RWPE2 (cell line): ENCODE measurements at regions not wholly inside any gene's neighbourhood (a gene's known extent, or its start where the extent isn't known, plus 50 kb on each side); places are given as distances from the start of the nearest gene placed in this dataset.
"Not testable (repeated sequence)": the region's sequence is repeated elsewhere in the genome, so short reads cannot be mapped to it uniquely, and the experiment has no call there.

ENCODE experiments used
- ATAC-seq: fragments of 200-7000 bp; cut with Tn5 transposase; 3 replicates; pipeline ENCODE4 v1.9.1; 2021; ENCODE audit warnings: low read depth
- DNase-seq: peaks from one replicate; pipeline ENCODE4 v3.0.0-alpha.2; 2020; ENCODE audit warnings: low spot score
- H3K27ac ChIP-seq: fragments of 450-650 bp; 2 replicates; pipeline ENCODE4 v1.5.1; 2017; ENCODE audit warnings: mild to moderate bottlenecking; ENCODE audit not compliant: poor library complexity, severe bottlenecking
- H3K27me3 ChIP-seq: fragments of 250-450 bp; sonication (Bioruptor Pico); 2 replicates; pipeline ENCODE4 v1.5.1; 2021; ENCODE audit warnings: mild to moderate bottlenecking, moderate library complexity; ENCODE audit not compliant: insufficient read depth, poor library complexity, severe bottlenecking
- H3K36me3 ChIP-seq: fragments of 250-450 bp; sonication (Bioruptor Pico); 2 replicates; pipeline ENCODE4 v1.5.1; 2020; ENCODE audit warnings: low read depth, mild to moderate bottlenecking, moderate library complexity
- H3K4me1 ChIP-seq: fragments of 250-450 bp; sonication (Bioruptor Pico); 2 replicates; pipeline ENCODE4 v1.5.1; 2021; ENCODE audit warnings: mild to moderate bottlenecking, moderate library complexity; ENCODE audit not compliant: insufficient read depth, poor library complexity, severe bottlenecking
- H3K4me3 ChIP-seq: fragments of 250-450 bp; sonication (Bioruptor Pico); 2 replicates; pipeline ENCODE4 v1.5.1; 2021; ENCODE audit warnings: mild to moderate bottlenecking, moderate library complexity; ENCODE audit not compliant: severe bottlenecking
- H3K9me3 ChIP-seq: fragments of 250-450 bp; sonication (Bioruptor Pico); 2 replicates; pipeline ENCODE4 v1.5.1; 2021; ENCODE audit warnings: mild to moderate bottlenecking, moderate library complexity; ENCODE audit not compliant: severe bottlenecking

- not testable (repeated sequence) for H3K4me3 ChIP-seq, H3K4me1 ChIP-seq, ATAC-seq, H3K36me3 ChIP-seq, H3K27me3 ChIP-seq, DNase-seq, H3K27ac ChIP-seq, H3K9me3 ChIP-seq
These were observed 4398.2 kb upstream of the TPTE start for GRCh38 chr21:6123224-6123623.

- not testable (repeated sequence) for H3K36me3 ChIP-seq, H3K27me3 ChIP-seq, H3K27ac ChIP-seq, H3K9me3 ChIP-seq, H3K4me3 ChIP-seq, H3K4me1 ChIP-seq
- peak; percentile 79 for ATAC-seq
- peak; percentile 65 for DNase-seq
These were observed 4395.7 kb upstream of the TPTE start for GRCh38 chr21:6125549-6126240.

GRCh38 chr21:6126976-6127732 is 4394.2 kb upstream of the TPTE start:
- H3K9me3 ChIP-seq, H3K4me3 ChIP-seq, H3K4me1 ChIP-seq, H3K27ac ChIP-seq, H3K27me3 ChIP-seq, ATAC-seq, H3K36me3 ChIP-seq: not testable (repeated sequence)
- peak; percentile 26 for DNase-seq

GRCh38 chr21:6130734-6131133 is 4390.6 kb upstream of the TPTE start:
- H3K4me3 ChIP-seq, H3K4me1 ChIP-seq, DNase-seq, ATAC-seq, H3K36me3 ChIP-seq, H3K27me3 ChIP-seq, H3K27ac ChIP-seq, H3K9me3 ChIP-seq: not testable (repeated sequence)

- not testable (repeated sequence) for H3K27me3 ChIP-seq, H3K36me3 ChIP-seq, H3K27ac ChIP-seq, ATAC-seq, DNase-seq, H3K4me3 ChIP-seq, H3K4me1 ChIP-seq, H3K9me3 ChIP-seq
These were observed 4388.0 kb upstream of the TPTE start for GRCh38 chr21:6133373-6133772.

GRCh38 chr21:6133852-6134630 is 4387.3 kb upstream of the TPTE start:
- H3K27me3 ChIP-seq, ATAC-seq, H3K4me1 ChIP-seq, H3K36me3 ChIP-seq, H3K4me3 ChIP-seq, H3K27ac ChIP-seq, H3K9me3 ChIP-seq, DNase-seq: not testable (repeated sequence)

GRCh38 chr21:6136732-6137131 is 4384.7 kb upstream of the TPTE start:
- not testable (repeated sequence) for H3K4me3 ChIP-seq, H3K27me3 ChIP-seq, H3K9me3 ChIP-seq, H3K36me3 ChIP-seq, H3K4me1 ChIP-seq, DNase-seq, ATAC-seq, H3K27ac ChIP-seq

- not testable (repeated sequence) for DNase-seq, H3K36me3 ChIP-seq, H3K9me3 ChIP-seq, ATAC-seq, H3K4me3 ChIP-seq, H3K27me3 ChIP-seq, H3K27ac ChIP-seq, H3K4me1 ChIP-seq
These were observed 4382.9 kb upstream of the TPTE start for GRCh38 chr21:6138244-6139136.

- H3K9me3 ChIP-seq = not testable (repeated sequence)
These were observed 4382.1 kb upstream of the TPTE start for GRCh38 chr21:6139331-6139730.

GRCh38 chr21:6139862-6140261 is 4381.5 kb upstream of the TPTE start:
- not testable (repeated sequence) for H3K36me3 ChIP-seq, H3K4me3 ChIP-seq, DNase-seq, H3K9me3 ChIP-seq, ATAC-seq, H3K27ac ChIP-seq, H3K4me1 ChIP-seq, H3K27me3 ChIP-seq

More at GRCh38 chr21:6139331-6139730, 4382.1 kb upstream of the TPTE start:
- not testable (repeated sequence) for DNase-seq, H3K36me3 ChIP-seq, H3K4me3 ChIP-seq, ATAC-seq, H3K27ac ChIP-seq, H3K4me1 ChIP-seq, H3K27me3 ChIP-seq
